ENCODE measurements at regions not wholly inside any gene's neighbourhood (a gene's known extent, or its start where the extent isn't known, plus 50 kb on each side); places are given as distances from the start of the nearest gene placed in this dataset.

GRCh38 chr4:126242679-126243390, 928.1 kb downstream of the FAT4 start:
- WGBS, result 90% methylated on average over 7 of the region's 7 CpGs
- Histone ChIP-seq H3K27me3 (ENCODE audit: control insufficient read depth in 2 of 2, insufficient read depth in 1 of 2, low read length in 1 of 2) (no peaks in the 10 kb centered on the region), H3K36me3 (ENCODE audit: control insufficient read depth in 2 of 2, insufficient read depth in 2 of 2, low read length in 1 of 2) (no peaks in the 10 kb centered on the region), H3K4me1 (ENCODE audit: control insufficient read depth in 2 of 2, insufficient read depth in 2 of 2, low read length in 2 of 2) (no peaks in the 10 kb centered on the region), H3K4me3 (ENCODE audit: low read length in 2 of 2) (no peak overlapping the region), H3K9me3 (ENCODE audit: control insufficient read depth in 2 of 2, insufficient read depth in 1 of 2, low read length in 1 of 2) (no peaks in the 10 kb centered on the region), H3K27ac (ENCODE audit: low read depth in 1 of 2, low read length in 1 of 2) (no peak overlapping the region)
- DNase-seq (ENCODE audit: low read depth in 6 of 9, low spot score in 9 of 9), result no peak

GRCh38 chr4:126247409-126247808, 932.7 kb downstream of the FAT4 start:
- 93% methylated on average over 3 of the region's 3 CpGs for WGBS
- H3K4me3 ChIP-seq (ENCODE audit: low read length in 2 of 2), result no peak overlapping the region
- H3K9me3 ChIP-seq (ENCODE audit: control insufficient read depth in 2 of 2, insufficient read depth in 1 of 2, low read length in 1 of 2), result no peaks in the 10 kb centered on the region
- H3K27me3 ChIP-seq (ENCODE audit: control insufficient read depth in 2 of 2, insufficient read depth in 1 of 2, low read length in 1 of 2), result no peaks in the 10 kb centered on the region
- no peak for DNase-seq (ENCODE audit: low read depth in 6 of 9, low spot score in 9 of 9)
- H3K27ac ChIP-seq (ENCODE audit: low read depth in 1 of 2, low read length in 1 of 2), result no peak overlapping the region
- H3K36me3 ChIP-seq (ENCODE audit: control insufficient read depth in 2 of 2, insufficient read depth in 2 of 2, low read length in 1 of 2), result no peaks in the 10 kb centered on the region
- no peaks in the 10 kb centered on the region for H3K4me1 ChIP-seq (ENCODE audit: control insufficient read depth in 2 of 2, insufficient read depth in 2 of 2, low read length in 2 of 2)

- WGBS, result 93% methylated on average over 2 of the region's 2 CpGs
- H3K27me3 ChIP-seq (ENCODE audit: control insufficient read depth in 2 of 2, insufficient read depth in 1 of 2, low read length in 1 of 2), result no peaks in the 10 kb centered on the region
- H3K4me1 ChIP-seq (ENCODE audit: control insufficient read depth in 2 of 2, insufficient read depth in 2 of 2, low read length in 2 of 2), result no peaks in the 10 kb centered on the region
- no peak overlapping the region for H3K4me3 ChIP-seq (ENCODE audit: low read length in 2 of 2)
- no peaks in the 10 kb centered on the region for H3K36me3 ChIP-seq (ENCODE audit: control insufficient read depth in 2 of 2, insufficient read depth in 2 of 2, low read length in 1 of 2)
- DNase-seq (ENCODE audit: low read depth in 6 of 9, low spot score in 9 of 9), result no peak
- H3K9me3 ChIP-seq (ENCODE audit: control insufficient read depth in 2 of 2, insufficient read depth in 1 of 2, low read length in 1 of 2), result no peaks in the 10 kb centered on the region
- H3K27ac ChIP-seq (ENCODE audit: low read depth in 1 of 2, low read length in 1 of 2), result no peak overlapping the region
Observed at GRCh38 chr4:126250006-126250405, 935.3 kb downstream of the FAT4 start.

- Histone ChIP-seq H3K27ac (ENCODE audit: low read depth in 1 of 2, low read length in 1 of 2) (no peak overlapping the region), H3K36me3 (ENCODE audit: control insufficient read depth in 2 of 2, insufficient read depth in 2 of 2, low read length in 1 of 2) (no peaks in the 10 kb centered on the region), H3K9me3 (ENCODE audit: control insufficient read depth in 2 of 2, insufficient read depth in 1 of 2, low read length in 1 of 2) (no peaks in the 10 kb centered on the region), H3K4me3 (ENCODE audit: low read length in 2 of 2) (no peak overlapping the region), H3K27me3 (ENCODE audit: control insufficient read depth in 2 of 2, insufficient read depth in 1 of 2, low read length in 1 of 2) (no peaks in the 10 kb centered on the region), H3K4me1 (ENCODE audit: control insufficient read depth in 2 of 2, insufficient read depth in 2 of 2, low read length in 2 of 2) (no peaks in the 10 kb centered on the region)
- no peak for DNase-seq (ENCODE audit: low read depth in 6 of 9, low spot score in 9 of 9)
Observed at GRCh38 chr4:126251169-126251568, 936.4 kb downstream of the FAT4 start.

GRCh38 chr4:126262665-126263064, 947.9 kb downstream of the FAT4 start:
- Histone ChIP-seq H3K9me3 (ENCODE audit: control insufficient read depth in 2 of 2, insufficient read depth in 1 of 2, low read length in 1 of 2) (peaks cover 0 to 3% of the 10 kb centered on the region in 2 donors), H3K27me3 (ENCODE audit: control insufficient read depth in 2 of 2, insufficient read depth in 1 of 2, low read length in 1 of 2) (no peaks in the 10 kb centered on the region), H3K27ac (ENCODE audit: low read depth in 1 of 2, low read length in 1 of 2) (no peak overlapping the region), H3K4me3 (ENCODE audit: low read length in 2 of 2) (no peak overlapping the region), H3K36me3 (ENCODE audit: control insufficient read depth in 2 of 2, insufficient read depth in 2 of 2, low read length in 1 of 2) (no peaks in the 10 kb centered on the region), H3K4me1 (ENCODE audit: control insufficient read depth in 2 of 2, insufficient read depth in 2 of 2, low read length in 2 of 2) (no peaks in the 10 kb centered on the region)
- 86% methylated on average over 2 of the region's 2 CpGs for WGBS
- no peak for DNase-seq (ENCODE audit: low read depth in 6 of 9, low spot score in 9 of 9)

- no peaks in the 10 kb centered on the region for H3K9me3 ChIP-seq (ENCODE audit: control insufficient read depth in 2 of 2, insufficient read depth in 1 of 2, low read length in 1 of 2)
- no peak overlapping the region for H3K27ac ChIP-seq (ENCODE audit: low read depth in 1 of 2, low read length in 1 of 2)
- no peak for DNase-seq (ENCODE audit: low read depth in 6 of 9, low spot score in 9 of 9)
- no peaks in the 10 kb centered on the region for H3K27me3 ChIP-seq (ENCODE audit: control insufficient read depth in 2 of 2, insufficient read depth in 1 of 2, low read length in 1 of 2)
- H3K4me1 ChIP-seq (ENCODE audit: control insufficient read depth in 2 of 2, insufficient read depth in 2 of 2, low read length in 2 of 2), result no peaks in the 10 kb centered on the region
- no peak overlapping the region for H3K4me3 ChIP-seq (ENCODE audit: low read length in 2 of 2)
- H3K36me3 ChIP-seq (ENCODE audit: control insufficient read depth in 2 of 2, insufficient read depth in 2 of 2, low read length in 1 of 2), result no peaks in the 10 kb centered on the region
Observed at GRCh38 chr4:126264839-126265238, 950.1 kb downstream of the FAT4 start.

GRCh38 chr4:126265888-126266287, 951.1 kb downstream of the FAT4 start:
- no peak for DNase-seq (ENCODE audit: low read depth in 6 of 9, low spot score in 9 of 9)
- H3K9me3 ChIP-seq (ENCODE audit: control insufficient read depth in 2 of 2, insufficient read depth in 1 of 2, low read length in 1 of 2), result no peaks in the 10 kb centered on the region
- no peak overlapping the region for H3K4me3 ChIP-seq (ENCODE audit: low read length in 2 of 2)
- H3K36me3 ChIP-seq (ENCODE audit: control insufficient read depth in 2 of 2, insufficient read depth in 2 of 2, low read length in 1 of 2), result no peaks in the 10 kb centered on the region
- no peak overlapping the region for H3K27ac ChIP-seq (ENCODE audit: low read depth in 1 of 2, low read length in 1 of 2)
- no peaks in the 10 kb centered on the region for H3K4me1 ChIP-seq (ENCODE audit: control insufficient read depth in 2 of 2, insufficient read depth in 2 of 2, low read length in 2 of 2)
- H3K27me3 ChIP-seq (ENCODE audit: control insufficient read depth in 2 of 2, insufficient read depth in 1 of 2, low read length in 1 of 2), result no peaks in the 10 kb centered on the region

- Histone ChIP-seq H3K27me3 (ENCODE audit: control insufficient read depth in 2 of 2, insufficient read depth in 1 of 2, low read length in 1 of 2) (no peaks in the 10 kb centered on the region), H3K27ac (ENCODE audit: low read depth in 1 of 2, low read length in 1 of 2) (no peak overlapping the region), H3K9me3 (ENCODE audit: control insufficient read depth in 2 of 2, insufficient read depth in 1 of 2, low read length in 1 of 2) (no peaks in the 10 kb centered on the region), H3K4me3 (ENCODE audit: low read length in 2 of 2) (no peak overlapping the region), H3K36me3 (ENCODE audit: control insufficient read depth in 2 of 2, insufficient read depth in 2 of 2, low read length in 1 of 2) (no peaks in the 10 kb centered on the region), H3K4me1 (ENCODE audit: control insufficient read depth in 2 of 2, insufficient read depth in 2 of 2, low read length in 2 of 2) (no peaks in the 10 kb centered on the region)
- WGBS, result 68% methylated on average over 1 of the region's 1 CpG
- no peak for DNase-seq (ENCODE audit: low read depth in 6 of 9, low spot score in 9 of 9)
Observed at GRCh38 chr4:126267689-126268088, 952.9 kb downstream of the FAT4 start.

GRCh38 chr4:126268106-126268505, 953.4 kb downstream of the FAT4 start:
- no peaks in the 10 kb centered on the region for H3K9me3 ChIP-seq (ENCODE audit: control insufficient read depth in 2 of 2, insufficient read depth in 1 of 2, low read length in 1 of 2)
- H3K36me3 ChIP-seq (ENCODE audit: control insufficient read depth in 2 of 2, insufficient read depth in 2 of 2, low read length in 1 of 2), result no peaks in the 10 kb centered on the region
- no peaks in the 10 kb centered on the region for H3K27me3 ChIP-seq (ENCODE audit: control insufficient read depth in 2 of 2, insufficient read depth in 1 of 2, low read length in 1 of 2)
- H3K27ac ChIP-seq (ENCODE audit: low read depth in 1 of 2, low read length in 1 of 2), result no peak overlapping the region
- H3K4me1 ChIP-seq (ENCODE audit: control insufficient read depth in 2 of 2, insufficient read depth in 2 of 2, low read length in 2 of 2), result no peaks in the 10 kb centered on the region
- DNase-seq (ENCODE audit: low read depth in 6 of 9, low spot score in 9 of 9), result no peak
- no peak overlapping the region for H3K4me3 ChIP-seq (ENCODE audit: low read length in 2 of 2)

GRCh38 chr4:126269106-126269505, 954.4 kb downstream of the FAT4 start:
- no peaks in the 10 kb centered on the region for H3K4me1 ChIP-seq (ENCODE audit: control insufficient read depth in 2 of 2, insufficient read depth in 2 of 2, low read length in 2 of 2)
- no peak for DNase-seq (ENCODE audit: low read depth in 6 of 9, low spot score in 9 of 9)
- H3K9me3 ChIP-seq (ENCODE audit: control insufficient read depth in 2 of 2, insufficient read depth in 1 of 2, low read length in 1 of 2), result no peaks in the 10 kb centered on the region
- no peaks in the 10 kb centered on the region for H3K27me3 ChIP-seq (ENCODE audit: control insufficient read depth in 2 of 2, insufficient read depth in 1 of 2, low read length in 1 of 2)
- WGBS, result 74% methylated on average over 6 of the region's 6 CpGs
- no peak overlapping the region for H3K4me3 ChIP-seq (ENCODE audit: low read length in 2 of 2)
- H3K27ac ChIP-seq (ENCODE audit: low read depth in 1 of 2, low read length in 1 of 2), result no peak overlapping the region
- no peaks in the 10 kb centered on the region for H3K36me3 ChIP-seq (ENCODE audit: control insufficient read depth in 2 of 2, insufficient read depth in 2 of 2, low read length in 1 of 2)
